ENCODE measurements at regions not wholly inside any gene's neighbourhood (a gene's known extent, or its start where the extent isn't known, plus 50 kb on each side); places are given as distances from the start of the nearest gene placed in this dataset.

DNA sequence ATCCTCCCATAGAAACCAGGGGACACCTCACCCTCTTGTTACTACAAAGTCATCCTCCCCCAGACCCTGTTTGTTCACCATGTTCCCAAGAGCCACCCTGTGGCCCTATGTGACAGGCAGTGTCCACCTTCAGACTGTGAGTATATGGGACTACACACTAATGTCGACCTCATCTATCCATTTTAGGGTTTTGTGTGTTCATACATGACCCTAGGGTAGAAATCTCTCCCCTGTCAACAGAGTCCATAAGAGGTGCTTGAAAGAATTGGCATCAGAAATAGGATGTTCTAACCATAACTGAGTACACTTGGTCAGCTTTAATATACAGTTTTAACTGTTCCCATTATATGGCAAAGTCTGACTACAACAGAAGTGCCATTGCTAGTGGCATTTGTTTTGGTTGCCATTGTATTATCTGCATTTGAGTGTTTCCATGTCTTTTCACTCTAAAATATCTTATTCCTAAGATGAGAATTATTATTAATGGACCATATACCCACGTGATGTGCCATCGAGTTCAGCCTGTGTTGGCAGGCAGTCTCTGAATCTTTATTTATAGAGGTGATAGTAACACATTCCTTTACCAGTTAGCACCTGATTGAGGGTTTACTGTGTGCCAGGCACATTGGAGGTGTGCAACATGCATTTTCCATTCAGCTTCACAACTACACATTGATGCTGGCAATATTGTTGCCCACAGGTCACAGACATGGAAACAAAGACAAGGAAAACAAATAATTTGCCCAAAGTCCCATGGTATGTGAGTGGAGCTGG, 590.6 kb upstream of the IGFBP3 start:
- no peak for DNase-seq (ENCODE audit: low spot score)
- H3K4me1 ChIP-seq (ENCODE audit: insufficient read depth, poor library complexity, severe bottlenecking) = no peaks in the 10 kb centered on the region
- H3K27me3 ChIP-seq (ENCODE audit: insufficient read depth, poor library complexity, severe bottlenecking) = no peaks in the 10 kb centered on the region
- no peak overlapping the region for H3K27ac ChIP-seq (ENCODE audit: poor library complexity, severe bottlenecking)
- no peak for ATAC-seq (ENCODE audit: low read depth)
- H3K36me3 ChIP-seq (ENCODE audit: low read depth) = no peaks in the 10 kb centered on the region
- peaks cover 3% of the 10 kb centered on the region for H3K9me3 ChIP-seq (ENCODE audit: severe bottlenecking)
- no peak overlapping the region for H3K4me3 ChIP-seq (ENCODE audit: severe bottlenecking)
- TF ChIP-seq, protein P1, sequence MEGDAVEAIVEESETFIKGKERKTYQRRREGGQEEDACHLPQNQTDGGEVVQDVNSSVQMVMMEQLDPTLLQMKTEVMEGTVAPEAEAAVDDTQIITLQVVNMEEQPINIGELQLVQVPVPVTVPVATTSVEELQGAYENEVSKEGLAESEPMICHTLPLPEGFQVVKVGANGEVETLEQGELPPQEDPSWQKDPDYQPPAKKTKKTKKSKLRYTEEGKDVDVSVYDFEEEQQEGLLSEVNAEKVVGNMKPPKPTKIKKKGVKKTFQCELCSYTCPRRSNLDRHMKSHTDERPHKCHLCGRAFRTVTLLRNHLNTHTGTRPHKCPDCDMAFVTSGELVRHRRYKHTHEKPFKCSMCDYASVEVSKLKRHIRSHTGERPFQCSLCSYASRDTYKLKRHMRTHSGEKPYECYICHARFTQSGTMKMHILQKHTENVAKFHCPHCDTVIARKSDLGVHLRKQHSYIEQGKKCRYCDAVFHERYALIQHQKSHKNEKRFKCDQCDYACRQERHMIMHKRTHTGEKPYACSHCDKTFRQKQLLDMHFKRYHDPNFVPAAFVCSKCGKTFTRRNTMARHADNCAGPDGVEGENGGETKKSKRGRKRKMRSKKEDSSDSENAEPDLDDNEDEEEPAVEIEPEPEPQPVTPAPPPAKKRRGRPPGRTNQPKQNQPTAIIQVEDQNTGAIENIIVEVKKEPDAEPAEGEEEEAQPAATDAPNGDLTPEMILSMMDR (IDR thresholded peaks at IDR 0.05; ENCODE audit: poor library complexity, severe bottlenecking) = no peak

- no peak for DNase-seq (ENCODE audit: low spot score)
- Histone ChIP-seq H3K4me3 (ENCODE audit: severe bottlenecking) (no peak overlapping the region), H3K27me3 (ENCODE audit: insufficient read depth, poor library complexity, severe bottlenecking) (no peaks in the 10 kb centered on the region), H3K9me3 (ENCODE audit: severe bottlenecking) (peaks cover 3% of the 10 kb centered on the region), H3K4me1 (ENCODE audit: insufficient read depth, poor library complexity, severe bottlenecking) (no peaks in the 10 kb centered on the region), H3K27ac (ENCODE audit: poor library complexity, severe bottlenecking) (no peak overlapping the region), H3K36me3 (ENCODE audit: low read depth) (no peaks in the 10 kb centered on the region)
- no peak for ATAC-seq (ENCODE audit: low read depth)
- TF ChIP-seq, protein P1 (IDR thresholded peaks at IDR 0.05; ENCODE audit: poor library complexity, severe bottlenecking) = no peak
Measured at GRCh38 chr7:46508583-46508982, 587.5 kb upstream of the IGFBP3 start.

DNA sequence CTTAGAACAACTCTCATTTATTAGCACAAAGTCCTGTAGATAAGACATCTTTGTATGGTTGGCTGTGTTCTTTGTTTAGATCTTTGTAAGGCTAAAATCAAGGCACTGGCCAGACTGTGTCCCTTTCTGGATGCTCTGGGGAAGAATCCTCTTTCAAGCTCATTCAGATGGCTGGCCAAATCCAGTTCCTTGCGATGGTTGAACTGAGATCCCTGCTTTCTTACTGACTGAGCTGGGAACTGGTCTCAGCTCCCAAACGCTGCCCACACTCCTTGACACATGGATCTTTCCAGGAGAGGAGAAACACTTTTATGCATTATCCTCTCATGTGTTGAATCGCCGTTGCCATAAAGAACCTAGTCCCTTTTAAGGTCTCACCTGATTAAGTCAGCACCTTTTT, 586.5 kb upstream of the IGFBP3 start:
- Histone ChIP-seq H3K27ac (ENCODE audit: poor library complexity, severe bottlenecking) (no peak overlapping the region), H3K4me3 (ENCODE audit: severe bottlenecking) (no peak overlapping the region), H3K4me1 (ENCODE audit: insufficient read depth, poor library complexity, severe bottlenecking) (no peaks in the 10 kb centered on the region), H3K27me3 (ENCODE audit: insufficient read depth, poor library complexity, severe bottlenecking) (no peaks in the 10 kb centered on the region), H3K9me3 (ENCODE audit: severe bottlenecking) (peaks cover 3% of the 10 kb centered on the region), H3K36me3 (ENCODE audit: low read depth) (no peaks in the 10 kb centered on the region)
- TF ChIP-seq, protein P1 (IDR thresholded peaks at IDR 0.05; ENCODE audit: poor library complexity, severe bottlenecking) = no peak
- ATAC-seq (ENCODE audit: low read depth) = no peak
- no peak for DNase-seq (ENCODE audit: low spot score)

GRCh38 chr7:46494441-46494840, 573.4 kb upstream of the IGFBP3 start:
- no peak overlapping the region for H3K27ac ChIP-seq (ENCODE audit: poor library complexity, severe bottlenecking)
- DNase-seq (ENCODE audit: low spot score) (no peak), ATAC-seq (ENCODE audit: low read depth) (no peak)
- TF ChIP-seq, protein P1 (IDR thresholded peaks at IDR 0.05; ENCODE audit: poor library complexity, severe bottlenecking) = no peak
- H3K9me3 ChIP-seq (ENCODE audit: severe bottlenecking) = no peaks in the 10 kb centered on the region
- H3K4me3 ChIP-seq (ENCODE audit: severe bottlenecking) = no peak overlapping the region
- no peaks in the 10 kb centered on the region for H3K27me3 ChIP-seq (ENCODE audit: insufficient read depth, poor library complexity, severe bottlenecking)
- H3K4me1 ChIP-seq (ENCODE audit: insufficient read depth, poor library complexity, severe bottlenecking) = no peaks in the 10 kb centered on the region
- H3K36me3 ChIP-seq (ENCODE audit: low read depth) = no peaks in the 10 kb centered on the region

DNA sequence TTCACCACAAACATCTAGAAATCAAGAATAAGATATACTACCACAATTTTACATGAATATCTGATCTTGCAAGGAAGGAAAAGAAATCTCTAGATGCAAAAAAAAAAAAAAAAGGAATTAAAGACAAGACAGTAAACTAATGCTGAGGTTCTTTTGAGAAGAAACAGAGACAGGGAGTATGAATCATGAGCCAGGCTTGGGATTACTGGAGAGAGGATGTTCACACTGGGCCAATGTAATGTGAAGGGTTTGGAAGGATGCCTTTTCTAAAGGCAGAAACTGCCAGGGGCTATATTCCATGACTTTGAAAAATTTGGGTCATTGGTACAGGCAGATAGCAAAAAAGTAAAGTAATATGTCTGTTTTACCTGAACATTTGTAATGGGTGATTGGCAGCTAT, 573.0 kb upstream of the IGFBP3 start:
- H3K36me3 ChIP-seq (ENCODE audit: low read depth) = no peaks in the 10 kb centered on the region
- DNase-seq (ENCODE audit: low spot score) = no peak
- H3K4me3 ChIP-seq (ENCODE audit: severe bottlenecking) = no peak overlapping the region
- TF ChIP-seq, protein P1 (IDR thresholded peaks at IDR 0.05; ENCODE audit: poor library complexity, severe bottlenecking) = no peak
- no peaks in the 10 kb centered on the region for H3K4me1 ChIP-seq (ENCODE audit: insufficient read depth, poor library complexity, severe bottlenecking)
- no peak for ATAC-seq (ENCODE audit: low read depth)
- no peak overlapping the region for H3K27ac ChIP-seq (ENCODE audit: poor library complexity, severe bottlenecking)
- H3K9me3 ChIP-seq (ENCODE audit: severe bottlenecking) = no peaks in the 10 kb centered on the region
- H3K27me3 ChIP-seq (ENCODE audit: insufficient read depth, poor library complexity, severe bottlenecking) = no peaks in the 10 kb centered on the region
